HCEC 1CT (cell line): ENCODE measurements at regions not wholly inside any gene's neighbourhood (a gene's known extent, or its start where the extent isn't known, plus 50 kb on each side); places are given as distances from the start of the nearest gene placed in this dataset.
A peak's percentile ranks its signal among the peaks of the same experiment; 100 is the strongest.

ENCODE experiments used
- DNase-seq: peaks from one replicate; pipeline ENCODE4 v3.0.0-alpha.2; 2017

DNA sequence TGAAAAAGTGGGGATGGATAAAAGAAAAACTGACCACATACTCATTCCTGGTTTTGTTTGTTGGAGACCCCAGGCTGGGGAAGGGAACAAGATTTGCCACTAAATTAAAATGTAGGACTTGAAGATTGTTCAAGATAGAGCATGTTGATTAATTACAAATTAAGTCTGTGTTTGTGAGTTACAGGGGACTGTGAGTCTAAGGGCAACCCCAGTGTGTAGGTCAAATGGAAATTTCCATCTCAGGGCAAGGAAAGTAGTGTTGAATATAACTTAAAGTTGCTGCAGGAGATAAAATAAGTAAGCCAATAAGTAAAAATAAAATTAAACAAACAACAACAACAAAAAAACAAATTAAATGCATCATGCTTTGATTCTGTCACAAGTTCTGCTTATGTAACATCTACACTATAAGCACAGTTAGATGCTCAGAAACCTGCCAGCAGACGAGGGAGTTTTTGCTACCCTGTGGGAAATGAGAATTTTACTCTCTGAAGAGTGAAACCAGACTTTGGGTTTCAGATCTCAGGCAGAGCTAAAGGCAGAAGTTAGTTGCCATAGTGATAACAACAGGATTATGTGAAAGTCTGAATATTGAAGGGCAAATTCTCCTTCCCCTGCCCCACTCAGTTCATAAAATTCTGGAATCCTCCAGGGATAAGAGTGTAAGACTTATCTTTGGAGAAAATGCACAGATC lies 352.3 kb downstream of the GRXCR1 start:
- no peak for DNase-seq

DNA sequence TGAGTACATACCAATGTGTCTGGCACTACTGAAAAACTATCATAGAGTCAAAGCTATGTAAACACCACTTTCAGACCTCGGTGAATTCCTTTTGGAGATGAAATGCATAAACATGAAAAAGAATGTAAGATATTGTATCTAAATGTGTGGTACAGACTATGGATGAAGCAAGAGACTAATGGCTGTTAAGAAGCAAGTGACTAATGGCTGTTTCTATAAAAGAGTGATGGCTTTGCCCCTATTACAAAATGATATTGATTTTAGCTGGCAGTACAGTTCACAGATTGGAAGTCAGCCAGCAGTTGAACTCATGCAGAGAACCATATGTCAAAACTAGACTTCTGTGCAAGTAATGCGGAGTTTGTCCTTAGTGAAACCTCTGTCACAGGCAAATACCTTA lies 359.3 kb downstream of the GRXCR1 start:
- DNase-seq = no peak

DNA sequence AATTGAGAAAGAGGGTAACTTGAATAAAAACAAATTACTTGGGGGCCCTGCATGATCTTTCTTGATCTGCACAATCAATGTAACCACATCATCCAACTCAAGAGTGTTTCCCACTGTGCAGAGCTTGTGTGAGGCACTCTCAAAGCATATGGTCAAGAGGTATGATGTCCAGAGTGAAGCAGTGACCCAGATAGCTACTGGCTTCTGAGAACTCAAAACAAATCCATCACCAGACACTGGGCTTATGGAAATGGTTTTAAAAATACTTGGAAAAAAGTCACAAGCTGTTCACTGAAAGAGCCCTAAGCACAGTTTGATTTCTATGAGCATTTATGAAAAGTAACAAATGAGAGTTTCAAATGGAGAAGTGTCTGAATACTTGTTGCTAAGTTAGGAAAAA lies 361.0 kb downstream of the GRXCR1 start:
- DNase-seq = no peak

GRCh38 chr4:43264730-43265129 lies 372.2 kb downstream of the GRXCR1 start:
- no peak for DNase-seq

DNA sequence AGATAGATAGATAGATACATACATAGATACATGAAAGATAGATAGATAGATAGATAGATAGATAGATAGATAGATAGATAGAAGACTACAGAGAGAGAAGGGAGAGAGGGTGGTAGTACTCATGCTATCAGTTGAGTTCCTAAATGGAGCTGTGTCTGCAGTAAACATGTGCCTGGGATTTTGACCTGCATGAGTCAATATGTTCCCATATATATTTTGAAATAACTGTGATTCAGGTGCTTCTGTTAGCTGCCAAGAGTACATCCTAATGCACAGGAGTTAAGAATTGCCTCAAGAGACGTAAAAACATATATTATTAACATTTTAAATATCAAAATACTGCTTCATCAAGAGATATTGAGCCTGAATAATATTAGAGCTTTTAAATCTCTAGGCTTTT lies 379.4 kb downstream of the GRXCR1 start:
- DNase-seq = no peak

DNA sequence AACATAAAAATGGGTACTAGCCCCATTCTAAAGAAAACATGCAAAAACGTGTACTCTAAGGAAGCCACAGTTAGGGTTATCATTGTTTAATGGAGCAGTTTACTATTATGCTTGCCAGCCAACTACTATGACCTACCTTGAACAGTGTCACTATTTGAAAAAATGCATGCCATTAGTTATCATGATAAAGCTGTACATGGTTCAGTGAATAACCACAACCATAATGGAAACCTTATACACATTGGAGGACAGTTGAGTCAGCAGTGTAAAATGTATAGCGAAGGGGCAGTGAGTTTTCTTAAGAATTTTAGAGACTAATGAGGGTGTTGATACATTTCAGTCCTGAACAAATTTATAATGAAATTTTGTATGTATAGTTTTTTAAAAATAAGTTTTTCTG lies 381.9 kb downstream of the GRXCR1 start:
- DNase-seq = no peak

GRCh38 chr4:43275779-43276178 lies 383.3 kb downstream of the GRXCR1 start:
- DNase-seq = no peak

GRCh38 chr4:43276321-43276720 lies 383.8 kb downstream of the GRXCR1 start:
- no peak for DNase-seq

DNA sequence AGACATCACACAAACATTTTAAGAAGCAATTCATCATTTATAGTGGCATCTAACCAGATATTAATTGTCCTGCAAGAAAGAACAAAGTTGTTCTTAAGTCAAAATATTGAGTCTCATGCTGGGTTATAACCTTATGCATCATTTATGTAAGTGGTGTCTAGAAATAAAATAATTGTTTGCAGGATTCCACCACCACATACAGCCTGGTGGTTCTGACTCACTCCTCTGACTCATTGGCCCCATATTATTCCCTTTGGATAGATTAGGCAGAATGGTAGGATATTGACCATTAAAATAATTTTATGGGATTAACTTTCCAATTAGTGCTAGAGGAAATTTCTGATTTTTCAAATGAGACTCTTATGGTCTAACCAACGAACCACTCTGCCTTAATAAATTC lies 384.5 kb downstream of the GRXCR1 start:
- no peak for DNase-seq

DNA sequence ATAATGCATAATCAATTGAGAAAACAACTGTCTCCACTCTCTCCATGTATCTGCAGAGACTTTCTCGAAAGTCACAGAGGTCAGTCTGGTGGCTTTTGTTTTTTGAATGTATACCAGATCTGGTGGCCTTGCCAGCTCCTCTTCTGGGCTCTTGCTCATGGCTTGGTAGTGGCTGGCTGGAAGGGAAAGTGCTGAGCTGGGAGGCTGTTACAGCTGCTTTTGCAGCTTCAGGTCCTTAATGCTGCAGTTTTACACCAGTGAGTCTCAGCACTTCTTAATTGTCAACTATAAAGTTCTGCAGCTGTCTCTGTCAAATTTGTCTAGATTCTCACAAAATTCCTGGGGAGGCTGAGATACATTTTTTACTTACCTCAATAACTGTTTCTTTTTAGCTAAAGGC lies 390.0 kb downstream of the GRXCR1 start:
- no peak for DNase-seq

DNA sequence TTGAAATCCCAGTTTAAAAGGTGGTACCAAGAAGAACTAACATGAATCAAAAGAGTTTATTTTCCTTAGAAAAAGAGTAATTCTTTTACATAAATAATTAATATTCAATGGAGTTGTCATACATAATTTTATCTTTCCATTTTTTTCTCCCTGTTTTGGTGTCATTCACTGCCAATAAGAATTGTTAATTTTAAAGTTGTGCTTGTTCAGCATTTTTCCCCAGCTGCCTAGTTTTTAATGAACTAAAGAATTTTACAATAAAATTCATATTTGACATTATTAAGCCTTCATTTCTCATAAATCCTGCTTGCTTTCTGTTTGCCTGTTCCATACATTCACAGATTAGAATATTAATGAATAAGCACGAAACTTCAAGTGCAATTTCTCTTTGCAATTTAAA lies 393.6 kb downstream of the GRXCR1 start:
- no peak for DNase-seq

DNA sequence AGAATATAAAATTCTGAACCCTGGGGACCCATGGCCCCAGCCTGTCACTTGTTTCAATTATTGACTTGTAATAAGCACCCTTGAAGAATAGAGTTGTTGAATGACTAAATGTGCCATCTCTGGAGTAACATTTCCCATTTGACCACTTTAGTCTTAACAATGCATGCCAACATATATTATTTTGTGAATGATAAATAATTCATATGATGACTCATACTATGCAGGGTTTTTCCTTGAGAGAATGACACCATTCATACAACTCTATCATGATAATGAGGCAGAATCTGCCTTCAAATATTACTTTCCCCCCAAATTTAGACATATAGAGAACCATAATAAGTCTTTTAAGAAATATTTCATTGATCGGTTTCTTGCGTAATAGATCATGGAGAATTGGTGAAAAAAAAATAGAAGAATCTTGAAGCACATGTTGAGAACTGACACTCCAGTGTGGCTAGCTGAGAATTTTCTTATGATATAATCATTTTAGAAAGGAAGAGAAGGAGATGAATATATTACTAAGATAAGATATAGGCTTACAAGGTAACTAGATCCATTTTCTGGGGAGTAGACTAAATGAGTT lies 404.5 kb downstream of the GRXCR1 start:
- no peak for DNase-seq

DNA sequence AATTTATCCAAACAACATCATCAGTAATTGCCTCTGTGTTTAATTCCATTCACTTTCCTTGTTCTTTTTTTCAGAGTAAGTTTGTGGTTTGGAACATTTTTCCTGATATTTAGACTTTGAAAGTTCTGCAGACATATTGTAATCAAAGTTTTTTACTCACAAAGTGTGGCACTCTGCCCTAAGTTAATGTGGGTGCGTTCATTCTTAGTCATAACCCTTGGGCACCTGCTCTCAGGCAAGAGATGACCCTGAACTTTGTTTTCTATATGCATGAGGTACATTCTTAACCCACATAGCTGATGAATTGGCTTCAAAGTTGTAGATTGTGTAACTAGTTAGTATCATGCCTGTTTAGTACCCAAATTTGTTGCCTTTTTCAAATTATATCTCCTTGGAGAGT lies 424.3 kb downstream of the GRXCR1 start:
- DNase-seq = no peak

DNA sequence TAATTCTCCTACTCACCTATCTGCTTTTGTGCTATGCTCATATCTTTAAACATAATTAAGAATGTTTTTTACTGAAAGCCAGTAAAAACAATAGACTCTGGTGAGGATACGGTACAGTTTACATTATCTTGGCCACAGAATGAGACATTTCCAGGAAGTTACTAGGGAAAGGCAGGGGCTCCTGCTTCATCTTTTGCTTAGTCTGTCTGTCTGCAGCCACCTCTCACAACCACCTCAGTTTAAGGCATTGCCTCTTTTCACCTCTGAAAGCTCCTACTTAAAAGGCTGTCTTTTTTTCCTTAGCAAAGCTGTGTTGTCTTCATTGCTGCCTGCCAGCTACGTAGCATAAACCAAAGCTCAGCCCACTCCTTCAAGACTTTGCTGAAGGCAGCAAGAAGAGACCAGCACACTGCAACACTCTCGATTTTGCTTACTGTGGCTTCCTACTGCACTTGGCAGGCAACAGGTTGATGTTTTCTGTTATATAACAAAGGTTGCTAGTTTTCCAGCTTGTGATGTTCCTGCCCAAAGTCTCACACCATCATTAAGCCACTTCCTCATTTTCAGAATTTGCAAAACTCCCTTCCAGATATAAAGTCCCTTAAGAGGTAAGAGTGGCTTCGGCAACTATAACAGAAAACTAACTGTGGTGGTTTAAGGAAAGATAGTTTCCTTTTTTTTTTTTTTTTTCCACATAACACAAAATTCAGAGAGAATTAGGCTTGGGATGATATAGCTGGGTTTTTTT lies 432.9 kb downstream of the GRXCR1 start:
- DNase-seq = no peak

DNA sequence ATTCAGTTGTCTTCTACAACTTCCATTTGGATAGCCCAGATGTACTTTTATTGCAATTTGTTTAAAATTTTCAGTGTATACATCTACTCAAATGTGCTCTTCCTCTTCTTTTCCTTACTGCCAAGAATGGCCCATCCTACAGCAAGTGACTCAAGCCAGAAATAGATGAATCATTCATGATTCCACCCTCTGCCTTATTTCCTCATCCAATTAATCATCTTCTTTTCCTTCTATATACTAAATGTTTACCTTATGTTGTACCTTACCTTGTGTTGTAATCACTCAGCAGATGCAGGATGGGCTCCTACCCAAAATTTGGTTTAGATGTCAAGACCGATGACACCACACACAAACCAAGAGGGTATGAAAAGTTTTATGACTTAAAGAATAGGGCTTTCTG lies 437.8 kb downstream of the GRXCR1 start:
- peak; percentile 35 for DNase-seq

- peak; percentile 43 for DNase-seq
Measured at GRCh38 chr4:43331226-43332051, 438.9 kb downstream of the GRXCR1 start.

GRCh38 chr4:43332052-43332425 lies 439.5 kb downstream of the GRXCR1 start:
- DNase-seq = no peak

DNA sequence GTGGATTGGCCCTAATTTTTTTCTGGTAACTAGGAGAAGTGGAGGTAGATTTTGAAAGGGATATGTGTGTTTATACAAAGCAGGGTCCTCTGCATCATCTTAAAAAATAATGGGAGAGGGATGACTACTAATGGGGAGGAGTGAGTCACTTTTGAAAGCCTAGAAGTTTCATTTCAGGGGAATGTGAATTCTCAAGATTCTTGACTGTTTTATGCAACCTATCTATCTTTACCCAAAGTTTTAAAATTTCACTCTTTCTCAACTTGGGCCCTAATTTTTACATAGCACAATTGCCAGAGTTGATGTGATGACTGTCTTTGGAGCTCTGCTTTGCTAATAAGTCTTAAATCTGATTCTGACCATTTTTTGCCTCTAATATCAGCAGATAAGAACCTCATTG lies 445.2 kb downstream of the GRXCR1 start:
- peak; percentile 12 for DNase-seq

GRCh38 chr4:43339435-43339834 lies 446.9 kb downstream of the GRXCR1 start:
- peak; percentile 37 for DNase-seq

DNA sequence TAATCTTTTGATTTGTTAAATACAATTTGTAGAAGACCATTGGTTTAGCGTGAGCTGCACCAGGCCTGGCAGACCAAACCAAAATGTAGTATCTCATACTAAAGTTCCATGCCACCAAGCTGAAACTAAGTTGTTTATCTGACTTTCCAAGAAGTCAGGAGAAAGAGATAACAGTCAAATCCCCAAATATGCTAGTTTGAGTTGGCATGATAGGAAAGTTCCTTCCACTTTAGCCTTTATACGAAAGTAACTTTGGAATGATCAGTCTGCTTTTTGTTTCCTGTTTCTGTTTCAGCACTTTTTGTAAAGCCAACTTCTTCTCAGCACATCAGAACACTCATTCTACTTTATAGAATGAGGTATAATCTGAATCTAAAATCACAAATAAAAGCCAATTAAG lies 449.2 kb downstream of the GRXCR1 start:
- DNase-seq = no peak

DNA sequence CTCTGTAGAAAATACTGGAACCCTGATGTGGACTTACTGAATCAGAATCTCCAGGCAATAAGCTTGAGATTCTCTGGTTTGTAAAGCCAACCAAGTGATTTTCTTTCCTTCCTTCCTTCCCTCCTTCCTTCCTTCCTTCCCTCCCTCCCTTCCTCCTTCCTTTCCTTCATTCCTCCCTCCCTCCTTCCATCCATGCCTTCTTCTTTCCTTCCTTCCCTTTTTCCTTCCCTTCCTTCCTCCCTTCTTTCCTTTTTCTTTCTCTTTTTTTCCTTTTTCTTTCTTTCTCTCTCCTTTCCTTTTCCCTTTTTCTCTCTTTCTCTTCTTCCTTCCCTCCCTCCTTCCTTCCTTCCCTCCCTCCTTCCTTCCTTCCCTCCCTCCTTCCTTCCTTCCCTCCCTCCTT lies 450.8 kb downstream of the GRXCR1 start:
- DNase-seq = no peak

- no peak for DNase-seq
Measured at GRCh38 chr4:43345323-43345925, 452.9 kb downstream of the GRXCR1 start.

DNA sequence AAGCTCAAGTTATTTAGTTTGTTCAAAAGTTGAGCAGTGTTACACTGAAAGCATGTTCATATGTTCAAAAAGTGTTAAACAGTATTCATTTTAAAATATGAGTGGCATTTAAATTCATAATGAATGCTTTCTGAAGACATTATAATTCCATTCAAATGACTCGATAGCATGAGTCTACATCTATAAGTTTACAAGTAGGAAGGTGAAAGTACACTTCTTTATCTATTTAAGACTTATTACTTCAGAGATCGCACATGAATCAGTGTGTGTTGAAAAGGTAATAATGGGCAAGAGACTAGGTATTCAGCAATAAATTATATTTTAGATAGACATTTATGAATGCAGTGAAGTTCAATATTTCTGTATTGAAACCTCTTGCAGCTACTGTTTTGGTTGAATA lies 456.1 kb downstream of the GRXCR1 start:
- DNase-seq = no peak
